ENCODE measurements at regions not wholly inside any gene's neighbourhood (a gene's known extent, or its start where the extent isn't known, plus 50 kb on each side); places are given as distances from the start of the nearest gene placed in this dataset.

- DNase-seq (ENCODE audit: low read depth) = no peak
- no peaks in the 10 kb centered on the region for H3K36me3 ChIP-seq (ENCODE audit: control insufficient read depth, insufficient read depth, low read length)
- H3K4me3 ChIP-seq (ENCODE audit: low read depth, low read length) = no peak overlapping the region
- no peaks in the 10 kb centered on the region for H3K27me3 ChIP-seq (ENCODE audit: control insufficient read depth, insufficient read depth, low read length)
- TF ChIP-seq, protein P1, sequence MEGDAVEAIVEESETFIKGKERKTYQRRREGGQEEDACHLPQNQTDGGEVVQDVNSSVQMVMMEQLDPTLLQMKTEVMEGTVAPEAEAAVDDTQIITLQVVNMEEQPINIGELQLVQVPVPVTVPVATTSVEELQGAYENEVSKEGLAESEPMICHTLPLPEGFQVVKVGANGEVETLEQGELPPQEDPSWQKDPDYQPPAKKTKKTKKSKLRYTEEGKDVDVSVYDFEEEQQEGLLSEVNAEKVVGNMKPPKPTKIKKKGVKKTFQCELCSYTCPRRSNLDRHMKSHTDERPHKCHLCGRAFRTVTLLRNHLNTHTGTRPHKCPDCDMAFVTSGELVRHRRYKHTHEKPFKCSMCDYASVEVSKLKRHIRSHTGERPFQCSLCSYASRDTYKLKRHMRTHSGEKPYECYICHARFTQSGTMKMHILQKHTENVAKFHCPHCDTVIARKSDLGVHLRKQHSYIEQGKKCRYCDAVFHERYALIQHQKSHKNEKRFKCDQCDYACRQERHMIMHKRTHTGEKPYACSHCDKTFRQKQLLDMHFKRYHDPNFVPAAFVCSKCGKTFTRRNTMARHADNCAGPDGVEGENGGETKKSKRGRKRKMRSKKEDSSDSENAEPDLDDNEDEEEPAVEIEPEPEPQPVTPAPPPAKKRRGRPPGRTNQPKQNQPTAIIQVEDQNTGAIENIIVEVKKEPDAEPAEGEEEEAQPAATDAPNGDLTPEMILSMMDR (IDR thresholded peaks at IDR 0.05; ENCODE audit: insufficient read depth, low read length, poor library complexity, severe bottlenecking) = no peak
Measured at GRCh38 chr17:77753691-77754245, 204.7 kb upstream of the TNRC6C start.

- Histone ChIP-seq H3K4me3 (ENCODE audit: low read depth, low read length) (no peak overlapping the region), H3K36me3 (ENCODE audit: control insufficient read depth, insufficient read depth, low read length) (no peaks in the 10 kb centered on the region), H3K27me3 (ENCODE audit: control insufficient read depth, insufficient read depth, low read length) (no peaks in the 10 kb centered on the region)
- no peak for DNase-seq (ENCODE audit: low read depth)
- TF ChIP-seq, protein P1 (IDR thresholded peaks at IDR 0.05; ENCODE audit: insufficient read depth, low read length, poor library complexity, severe bottlenecking) = no peak
Measured at GRCh38 chr17:77754956-77755355, 203.5 kb upstream of the TNRC6C start.

DNA sequence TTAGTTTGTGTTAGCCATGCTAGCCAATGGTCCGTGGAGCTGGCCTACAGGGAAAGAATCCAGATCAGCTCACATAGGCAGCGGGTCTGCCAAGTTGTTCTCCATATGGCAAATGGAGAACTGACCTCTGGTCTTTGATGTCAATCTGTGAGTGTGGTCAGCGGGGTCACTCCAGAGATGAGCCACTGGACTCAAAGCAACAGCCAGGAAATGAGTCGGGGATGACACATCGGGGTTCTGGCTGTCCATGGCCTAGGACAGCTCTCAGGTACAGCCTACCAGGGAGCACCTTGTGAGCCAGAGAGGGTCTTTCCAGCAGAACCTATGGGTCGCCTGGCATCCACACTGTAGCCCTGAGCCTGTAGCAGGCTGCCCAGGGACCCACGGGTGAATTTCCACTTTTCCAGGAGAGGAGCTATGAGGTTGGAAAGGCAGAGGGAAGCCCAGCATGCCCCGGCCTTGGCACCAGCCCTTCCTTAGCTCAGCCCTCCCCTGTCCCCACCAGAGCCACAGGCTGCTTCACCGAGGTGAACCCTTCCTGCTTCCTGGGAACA, 203.0 kb upstream of the TNRC6C start:
- Histone ChIP-seq H3K36me3 (ENCODE audit: control insufficient read depth, insufficient read depth, low read length) (no peaks in the 10 kb centered on the region), H3K4me3 (ENCODE audit: low read depth, low read length) (no peak overlapping the region), H3K27me3 (ENCODE audit: control insufficient read depth, insufficient read depth, low read length) (no peaks in the 10 kb centered on the region)
- TF ChIP-seq, protein P1 (IDR thresholded peaks at IDR 0.05; ENCODE audit: insufficient read depth, low read length, poor library complexity, severe bottlenecking) = no peak
- DNase-seq (ENCODE audit: low read depth) = no peak

DNA sequence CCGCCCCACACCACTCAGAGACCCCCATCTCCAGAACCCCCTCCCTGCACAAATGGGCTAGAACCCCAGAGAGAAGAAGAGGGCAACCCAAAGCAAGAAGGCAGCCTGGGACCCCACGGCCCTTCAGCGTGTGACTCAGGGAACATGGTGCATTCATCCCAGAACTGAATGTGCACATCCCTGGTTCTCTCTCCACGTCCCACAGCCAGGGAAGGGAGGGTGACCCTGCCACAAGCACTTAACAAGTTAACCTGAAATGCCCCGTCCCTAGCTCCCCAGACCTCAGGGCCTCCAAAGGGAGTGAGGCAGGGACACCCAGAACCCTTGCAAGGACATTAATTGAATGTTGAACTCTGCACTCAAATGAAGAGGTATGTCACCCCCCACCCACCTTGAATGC, 202.5 kb upstream of the TNRC6C start:
- H3K36me3 ChIP-seq (ENCODE audit: control insufficient read depth, insufficient read depth, low read length) = no peaks in the 10 kb centered on the region
- TF ChIP-seq, protein P1 (IDR thresholded peaks at IDR 0.05; ENCODE audit: insufficient read depth, low read length, poor library complexity, severe bottlenecking) = no peak
- no peak for DNase-seq (ENCODE audit: low read depth)
- no peaks in the 10 kb centered on the region for H3K27me3 ChIP-seq (ENCODE audit: control insufficient read depth, insufficient read depth, low read length)
- H3K4me3 ChIP-seq (ENCODE audit: low read depth, low read length) = no peak overlapping the region

GRCh38 chr17:77756846-77757560, 201.5 kb upstream of the TNRC6C start:
- TF ChIP-seq, protein P1 (IDR thresholded peaks at IDR 0.05; ENCODE audit: insufficient read depth, low read length, poor library complexity, severe bottlenecking) = no peak
- Histone ChIP-seq H3K27me3 (ENCODE audit: control insufficient read depth, insufficient read depth, low read length) (no peaks in the 10 kb centered on the region), H3K36me3 (ENCODE audit: control insufficient read depth, insufficient read depth, low read length) (no peaks in the 10 kb centered on the region), H3K4me3 (ENCODE audit: low read depth, low read length) (no peak overlapping the region)
- no peak for DNase-seq (ENCODE audit: low read depth)
